HG03064 (cell line): ENCODE measurements at regions not wholly inside any gene's neighbourhood (a gene's known extent, or its start where the extent isn't known, plus 50 kb on each side); places are given as distances from the start of the nearest gene placed in this dataset.

Experiments used
- ATAC-seq: cut with Tn5 transposase; IDR thresholded peaks from one replicate; pipeline ENCODE4 v1.9.1; 2021; ENCODE audit warnings: low read depth; ENCODE audit not compliant: unreplicated experiment

DNA sequence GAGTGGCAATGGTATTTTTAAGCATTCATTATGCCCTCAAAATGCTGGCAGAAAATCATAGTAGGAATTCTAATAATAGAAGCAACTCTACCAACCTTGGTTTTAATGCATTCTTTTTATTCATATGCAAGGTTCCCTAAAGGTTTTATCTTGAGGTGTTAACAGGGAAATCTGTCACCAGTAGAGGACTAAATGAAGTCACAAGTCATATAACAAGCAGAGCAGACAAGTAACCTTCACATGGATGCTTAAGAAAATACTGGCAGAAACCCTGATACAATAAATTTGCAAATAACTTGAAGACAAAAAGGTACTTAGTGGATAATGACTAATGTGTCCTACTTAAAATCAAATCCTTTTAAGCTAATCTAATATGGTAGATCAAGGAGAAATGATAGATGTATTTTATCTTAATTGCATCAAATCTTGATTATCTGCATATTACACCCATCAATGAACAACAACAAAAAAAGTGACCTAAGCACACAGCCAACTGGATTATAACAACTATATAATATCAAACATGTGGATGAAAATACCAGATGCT, 73.3 kb downstream of the RFC3 start:
- no peak for ATAC-seq

- ATAC-seq, result no peak
Observed at GRCh38 chr13:33893559-33893958, 75.6 kb downstream of the RFC3 start.

GRCh38 chr13:33904431-33904830, 86.5 kb downstream of the RFC3 start:
- ATAC-seq, result no peak

GRCh38 chr13:33908116-33908515, 90.2 kb downstream of the RFC3 start:
- no peak for ATAC-seq

DNA sequence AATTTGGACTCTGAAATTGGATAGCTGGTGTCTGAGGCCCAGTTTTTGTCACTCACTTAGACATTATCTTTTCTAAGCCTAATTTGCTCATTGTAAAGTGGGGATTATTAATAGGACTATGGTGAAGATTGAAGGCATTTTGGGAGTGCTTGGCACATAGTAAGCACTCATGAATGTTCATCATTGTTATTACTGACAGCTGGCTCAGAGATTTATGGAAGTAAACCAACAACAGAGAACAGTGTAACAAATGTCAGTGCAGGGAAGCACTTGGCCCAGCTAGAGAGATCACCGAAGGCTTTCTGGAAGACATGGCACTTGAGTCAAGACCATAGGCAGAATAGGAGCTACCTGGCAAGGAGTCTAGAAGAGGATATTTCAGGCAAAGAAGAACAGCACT, 92.3 kb downstream of the RFC3 start:
- ATAC-seq, result no peak

DNA sequence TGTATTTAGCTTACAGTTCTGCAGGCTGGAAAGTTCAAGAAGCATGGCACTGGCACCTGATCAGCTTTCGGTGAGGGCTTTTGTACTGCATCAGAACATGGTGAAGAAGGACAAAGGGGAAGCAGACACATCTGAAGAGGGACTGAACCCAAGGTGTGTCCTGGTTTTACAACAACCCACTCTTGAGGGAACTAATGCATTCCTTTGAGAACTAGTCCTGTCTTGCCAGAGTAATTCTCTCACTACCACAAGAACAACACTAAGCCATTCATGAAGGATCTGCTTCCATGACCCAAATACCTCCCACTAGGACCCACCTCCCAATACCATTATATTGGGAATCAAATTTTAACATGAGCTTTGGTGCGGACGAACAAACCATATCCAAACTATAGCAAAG, 93.6 kb downstream of the RFC3 start:
- no peak for ATAC-seq

GRCh38 chr13:33913829-33914228, 95.9 kb downstream of the RFC3 start:
- no peak for ATAC-seq

DNA sequence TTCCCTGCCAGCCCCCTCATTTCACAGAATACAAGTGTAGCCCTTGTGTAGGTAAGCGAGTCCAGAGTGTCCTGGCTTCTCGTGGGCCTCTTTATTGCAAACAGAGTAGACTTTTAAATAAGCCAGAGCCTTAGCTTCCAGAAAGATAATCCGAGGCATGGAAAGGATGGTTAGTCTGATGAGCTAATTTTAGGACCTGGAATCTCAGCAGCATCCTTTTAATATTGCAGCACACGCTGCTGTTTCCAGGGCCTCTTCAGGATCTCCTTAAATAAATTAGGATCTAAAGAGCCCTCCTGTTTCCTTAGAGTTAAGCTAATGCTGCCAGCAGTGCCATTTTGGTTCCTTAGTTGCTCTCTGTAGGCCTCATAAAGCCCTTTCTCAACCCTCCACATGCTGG, 99.2 kb downstream of the RFC3 start:
- ATAC-seq, result no peak

- no peak for ATAC-seq
Observed at GRCh38 chr13:33918199-33918932, 100.4 kb downstream of the RFC3 start.

DNA sequence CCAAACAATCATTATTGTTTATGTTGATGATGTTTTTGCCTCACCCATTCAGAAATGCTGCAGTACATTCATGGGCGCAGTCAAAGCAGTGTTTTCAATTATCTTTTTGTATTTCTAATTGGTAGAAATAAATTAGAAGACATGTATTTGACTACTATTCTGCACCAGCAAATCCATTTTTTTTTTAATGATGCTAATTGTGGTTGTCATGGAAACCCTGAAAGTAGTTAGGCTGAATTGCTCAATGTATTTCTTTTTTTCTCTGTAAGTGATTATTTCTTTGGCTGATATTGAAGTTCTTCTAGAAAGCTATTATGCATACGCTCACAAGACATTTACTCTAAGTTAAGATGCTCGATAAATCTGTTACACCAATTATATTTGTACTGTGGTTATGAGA, 101.2 kb downstream of the RFC3 start:
- ATAC-seq, result no peak

GRCh38 chr13:33925563-33925962, 107.6 kb downstream of the RFC3 start:
- no peak for ATAC-seq

- ATAC-seq, result no peak
Observed at GRCh38 chr13:33927315-33927714, 109.4 kb downstream of the RFC3 start.

GRCh38 chr13:33931397-33932311, 113.7 kb downstream of the RFC3 start:
- ATAC-seq, result no peak

GRCh38 chr13:33932769-33933406, 114.9 kb downstream of the RFC3 start:
- no peak for ATAC-seq

GRCh38 chr13:33933810-33934209, 115.9 kb downstream of the RFC3 start:
- ATAC-seq, result no peak

DNA sequence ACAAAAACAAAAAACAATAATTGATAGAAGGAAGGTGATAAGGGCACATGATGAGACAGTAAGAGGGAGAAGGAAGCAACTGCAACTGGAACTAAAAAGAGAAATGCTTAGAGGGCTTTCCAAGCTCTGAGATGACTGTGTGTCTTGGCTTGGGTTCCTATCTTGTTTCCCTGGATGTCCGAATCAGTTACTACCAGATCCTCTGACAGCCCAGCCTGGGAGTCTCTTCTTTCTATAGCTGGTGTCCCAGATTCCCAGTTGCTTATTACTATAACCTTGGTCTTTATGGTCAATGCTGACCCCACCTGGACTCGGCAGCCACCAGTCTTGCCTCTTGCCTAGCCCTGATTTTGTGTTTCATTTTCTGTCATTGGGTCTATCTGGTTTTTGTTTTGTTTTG, 116.4 kb downstream of the RFC3 start:
- no peak for ATAC-seq

- no peak for ATAC-seq
Observed at GRCh38 chr13:33934951-33935371, 117.0 kb downstream of the RFC3 start.

DNA sequence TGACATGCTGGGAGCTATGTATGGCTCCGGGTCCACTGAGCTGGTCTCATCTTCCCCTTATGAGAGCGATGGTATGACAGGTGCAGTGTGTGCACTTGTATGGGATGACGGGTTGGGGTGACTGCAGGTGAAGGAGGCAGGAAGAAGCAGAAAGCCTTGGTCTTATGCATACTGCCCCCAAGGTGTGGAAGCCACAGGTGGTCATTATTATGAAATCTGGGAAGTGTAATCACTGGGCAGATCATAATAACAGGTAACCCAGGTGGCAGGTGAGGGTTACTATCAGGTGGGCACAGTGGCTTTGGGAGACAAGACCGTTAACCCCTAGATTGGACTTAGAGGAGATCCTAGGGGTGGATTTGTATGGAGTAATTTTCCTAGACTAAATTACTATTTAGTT, 118.0 kb downstream of the RFC3 start:
- ATAC-seq, result no peak

DNA sequence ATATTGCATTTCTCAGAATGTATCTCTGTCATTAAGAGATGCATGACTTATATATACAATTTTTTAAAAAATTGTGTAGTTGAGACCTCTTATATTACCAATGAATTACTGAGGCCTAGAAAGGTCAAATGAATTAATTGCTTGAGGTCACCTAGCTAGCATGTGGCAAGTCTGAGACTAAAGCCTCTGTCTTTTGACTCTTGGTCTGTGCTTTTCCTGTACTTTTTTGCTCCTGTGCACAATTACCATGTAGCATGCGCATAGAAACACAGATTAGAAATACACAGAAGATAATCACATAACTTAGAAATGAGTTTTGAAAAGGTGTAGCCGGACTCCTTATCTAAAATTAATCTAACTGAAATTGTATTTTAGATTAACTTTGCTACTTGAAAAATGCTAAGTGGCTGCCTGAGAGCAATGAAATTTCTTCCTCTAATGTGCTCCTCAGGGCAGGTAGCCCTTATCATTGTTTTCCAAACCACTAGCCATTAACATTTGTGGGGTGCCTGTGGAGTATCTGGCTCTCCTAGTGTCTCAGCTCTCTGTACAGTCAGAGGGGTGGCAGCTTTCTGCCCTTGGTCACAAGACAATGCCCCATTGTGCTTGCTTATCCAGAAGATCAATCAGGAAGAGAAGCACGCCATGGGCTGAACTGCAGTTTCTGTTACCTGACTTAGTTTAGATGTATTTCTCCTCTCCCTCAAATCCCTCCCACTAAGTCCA, 119.6 kb downstream of the RFC3 start:
- ATAC-seq, result no peak

GRCh38 chr13:33940256-33940655, 122.3 kb downstream of the RFC3 start:
- ATAC-seq, result no peak
